Stimulated activated naive B cell treated with anti-CD40 and anti-IgM and Interleukin-4, amounts not matched to agents 10 μg/mL and 1 μg/mL and 100 μg/mL, for 72 hours (primary cell): ENCODE measurements at regions not wholly inside any gene's neighbourhood (a gene's known extent, or its start where the extent isn't known, plus 50 kb on each side); places are given as distances from the start of the nearest gene placed in this dataset.

Experiments used
- ATAC-seq, 2 donors: fragments of 150-1000 bp; cut with Tn5 transposase; replicated peaks; 2 replicates each; pipeline ENCODE4 v1.10.0; 2021; ENCODE audit warnings: moderate library complexity in 1 of 2
- DNase-seq: peaks from one replicate; pipeline ENCODE4 v3.0.0; 2021
- H3K27ac Mint-ChIP-seq: one replicate; pipeline ENCODE4 v1.8.0; 2022; ENCODE audit warnings: mild to moderate bottlenecking, mixed read lengths
- H3K27me3 Mint-ChIP-seq, 2 donors: one replicate each; pipeline ENCODE4 v1.8.0; 2022; ENCODE audit warnings: mixed read lengths in 2 of 2
- H3K36me3 Mint-ChIP-seq, 2 donors: one replicate each; pipeline ENCODE4 v1.8.0; 2022; ENCODE audit warnings: mixed read lengths in 2 of 2, mild to moderate bottlenecking in 1 of 2
- H3K4me1 Mint-ChIP-seq, 2 donors: one replicate each; pipeline ENCODE4 v1.8.0; 2022; ENCODE audit warnings: mixed read lengths in 2 of 2, mild to moderate bottlenecking in 1 of 2
- H3K4me3 Mint-ChIP-seq, 2 donors: one replicate each; pipeline ENCODE4 v1.8.0; 2022; ENCODE audit warnings: mild to moderate bottlenecking in 2 of 2, mixed read lengths in 2 of 2, moderate library complexity in 1 of 2
- H3K9me3 Mint-ChIP-seq, 2 donors: one replicate each; pipeline ENCODE4 v1.8.0; 2022; ENCODE audit warnings: mixed read lengths in 2 of 2, mild to moderate bottlenecking in 1 of 2

- peaks cover 9 to 14% of the 10 kb centered on the region in 2 donors for H3K9me3 Mint-ChIP-seq
- H3K27ac Mint-ChIP-seq = no peak overlapping the region
- H3K4me1 Mint-ChIP-seq = no peaks in the 10 kb centered on the region
Measured at GRCh38 chr7:109939207-109939606, 1151.7 kb upstream of the LRRN3 start.

DNA sequence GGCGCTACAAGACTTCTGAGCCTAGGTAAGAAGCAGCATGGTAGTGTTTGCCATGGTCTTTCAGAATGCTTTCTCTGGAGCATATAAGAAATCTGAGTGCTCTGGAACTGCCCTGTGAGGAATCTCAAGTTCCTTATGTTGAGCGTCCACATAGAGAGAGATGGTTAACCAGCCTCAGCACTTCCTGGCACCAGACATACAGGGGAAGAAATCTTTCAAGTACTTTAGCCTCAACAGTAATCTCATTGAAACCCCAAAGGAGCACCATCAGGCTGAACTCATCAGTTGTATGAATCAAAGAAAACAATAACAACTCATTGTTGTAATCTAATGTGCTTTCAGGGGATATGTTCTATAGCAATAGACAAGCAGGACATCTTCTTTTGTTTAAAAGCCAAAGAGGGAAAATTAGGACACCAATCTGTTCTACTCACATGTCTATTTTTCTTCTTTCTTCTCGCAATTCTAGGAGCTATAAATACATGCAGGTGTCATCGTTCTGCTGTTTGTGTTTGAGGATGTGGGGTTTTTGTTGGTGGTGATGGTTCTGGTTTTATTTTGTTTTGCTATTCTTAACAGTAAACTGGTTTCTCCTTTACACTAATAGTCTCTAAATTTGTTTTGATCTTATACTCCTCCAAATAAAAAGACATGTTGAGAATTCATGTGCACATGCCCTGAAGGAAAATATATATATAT, 1145.0 kb upstream of the LRRN3 start:
- H3K9me3 Mint-ChIP-seq = peaks cover under 1 to 3% of the 10 kb centered on the region in 2 donors
- no peaks in the 10 kb centered on the region for H3K36me3 Mint-ChIP-seq
- no peak overlapping the region for H3K4me3 Mint-ChIP-seq
- ATAC-seq (no peak), DNase-seq (no peak)
- H3K4me1 Mint-ChIP-seq = no peaks in the 10 kb centered on the region
- H3K27me3 Mint-ChIP-seq = no peaks in the 10 kb centered on the region
- H3K27ac Mint-ChIP-seq = no peak overlapping the region

More at GRCh38 chr7:109939207-109939606, 1151.7 kb upstream of the LRRN3 start:
- Mint-ChIP-seq H3K4me3 (no peak overlapping the region), H3K36me3 (no peaks in the 10 kb centered on the region), H3K27me3 (no peaks in the 10 kb centered on the region)
- no peak for ATAC-seq
- no peak for DNase-seq

DNA sequence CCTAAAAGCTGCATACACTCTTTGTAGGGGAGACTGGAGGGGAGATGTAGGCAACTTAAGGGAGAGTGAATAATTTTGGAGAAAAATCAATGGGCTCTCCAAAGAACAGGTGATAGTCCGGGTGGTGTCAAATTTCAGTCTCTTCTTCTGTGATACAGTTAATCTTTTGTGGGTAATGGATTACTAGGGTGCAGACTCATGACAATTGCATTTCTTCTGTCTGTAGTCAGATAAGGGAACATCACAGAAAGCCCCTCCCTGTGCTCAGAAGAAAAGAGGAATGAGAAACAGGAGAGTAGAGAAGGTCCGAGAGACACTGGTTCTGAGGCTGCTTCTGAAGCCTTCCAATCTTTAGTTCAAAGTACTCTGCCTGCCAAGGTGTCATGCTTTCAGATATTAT, 1140.7 kb upstream of the LRRN3 start:
- DNase-seq (no peak), ATAC-seq (no peak)
- no peak overlapping the region for H3K27ac Mint-ChIP-seq
- no peak overlapping the region for H3K4me3 Mint-ChIP-seq
- no peaks in the 10 kb centered on the region for H3K4me1 Mint-ChIP-seq
- H3K27me3 Mint-ChIP-seq = no peaks in the 10 kb centered on the region
- H3K36me3 Mint-ChIP-seq = no peaks in the 10 kb centered on the region
- peaks cover 0 to 5% of the 10 kb centered on the region in 2 donors for H3K9me3 Mint-ChIP-seq

- no peak for DNase-seq
- Mint-ChIP-seq H3K4me3 (no peak overlapping the region), H3K27me3 (no peaks in the 10 kb centered on the region), H3K27ac (no peak overlapping the region), H3K4me1 (no peaks in the 10 kb centered on the region), H3K36me3 (no peaks in the 10 kb centered on the region), H3K9me3 (peaks cover 0 to 5% of the 10 kb centered on the region in 2 donors)
- no peak for ATAC-seq
Measured at GRCh38 chr7:109950821-109951564, 1139.9 kb upstream of the LRRN3 start.

DNA sequence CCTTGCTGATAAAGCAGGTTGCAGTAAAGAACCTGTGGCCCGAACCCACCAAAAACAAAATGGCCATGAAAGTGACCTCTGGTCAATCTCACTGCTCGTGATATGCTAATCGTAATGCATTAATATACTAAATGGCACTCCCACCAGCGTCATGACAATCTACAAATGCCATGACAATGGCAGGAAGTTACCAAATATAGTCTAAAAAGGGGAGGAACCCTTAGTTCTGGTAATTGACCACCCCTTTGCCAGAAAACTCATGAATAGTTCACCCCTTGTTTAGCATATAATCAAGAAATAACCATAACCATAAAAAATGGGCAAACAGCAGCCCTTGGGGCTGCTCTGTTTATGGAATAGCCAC, 1139.4 kb upstream of the LRRN3 start:
- Mint-ChIP-seq H3K9me3 (peaks cover 0 to 5% of the 10 kb centered on the region in 2 donors), H3K4me1 (no peaks in the 10 kb centered on the region), H3K27me3 (no peaks in the 10 kb centered on the region), H3K36me3 (no peaks in the 10 kb centered on the region), H3K4me3 (no peak overlapping the region), H3K27ac (no peak overlapping the region)
- ATAC-seq (no peak), DNase-seq (no peak)

DNA sequence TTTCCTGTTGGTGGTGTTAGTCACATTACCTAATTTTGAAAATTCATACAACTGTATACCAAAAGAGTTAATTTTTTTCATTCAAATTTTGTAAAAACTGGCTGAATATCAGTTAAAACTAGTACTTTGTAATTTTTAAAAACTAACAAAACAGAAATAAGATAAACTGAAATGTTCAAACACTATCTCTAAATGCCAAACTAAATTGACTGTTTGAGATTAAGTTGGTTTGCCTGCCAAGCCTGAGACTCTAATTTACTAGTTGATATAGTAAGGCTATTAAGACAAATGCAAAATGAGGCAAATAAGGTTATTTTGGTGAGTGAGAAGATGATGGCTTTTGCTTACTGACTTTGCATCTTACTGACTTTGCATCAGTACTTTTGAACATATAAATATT, 1134.9 kb upstream of the LRRN3 start:
- no peak overlapping the region for H3K27ac Mint-ChIP-seq
- peaks cover 0 to 6% of the 10 kb centered on the region in 2 donors for H3K9me3 Mint-ChIP-seq
- DNase-seq (no peak), ATAC-seq (no peak)
- no peak overlapping the region for H3K4me3 Mint-ChIP-seq
- no peaks in the 10 kb centered on the region for H3K4me1 Mint-ChIP-seq
- H3K36me3 Mint-ChIP-seq = no peaks in the 10 kb centered on the region
- no peaks in the 10 kb centered on the region for H3K27me3 Mint-ChIP-seq

- DNase-seq (no peak), ATAC-seq (no peak)
- H3K4me1 Mint-ChIP-seq = no peaks in the 10 kb centered on the region
- no peaks in the 10 kb centered on the region for H3K27me3 Mint-ChIP-seq
- no peak overlapping the region for H3K4me3 Mint-ChIP-seq
- H3K36me3 Mint-ChIP-seq = no peaks in the 10 kb centered on the region
- no peak overlapping the region for H3K27ac Mint-ChIP-seq
- H3K9me3 Mint-ChIP-seq = peaks cover 3 to 9% of the 10 kb centered on the region in 2 donors
Measured at GRCh38 chr7:109956916-109957315, 1134.0 kb upstream of the LRRN3 start.

DNA sequence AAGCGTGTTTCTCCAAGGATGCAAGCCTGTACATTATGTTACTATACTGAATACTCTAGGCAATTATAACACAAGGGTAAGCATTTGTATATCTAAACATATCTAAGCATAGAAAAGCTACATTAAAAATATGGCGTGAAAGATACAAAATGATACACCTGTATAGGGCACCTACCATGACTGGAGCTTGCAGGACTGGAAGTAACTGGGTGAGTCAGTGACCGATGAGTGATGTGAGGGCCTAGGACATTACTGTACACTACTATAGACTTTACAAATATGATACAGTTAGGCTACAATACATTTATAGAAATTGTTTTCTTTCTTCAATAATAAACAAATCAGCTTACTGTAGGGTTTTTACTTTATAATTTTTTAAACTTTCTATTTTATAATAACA, 1127.2 kb upstream of the LRRN3 start:
- ATAC-seq (no peak), DNase-seq (no peak)
- peaks cover 3% of the 10 kb centered on the region in 2 donors for H3K9me3 Mint-ChIP-seq
- no peaks in the 10 kb centered on the region for H3K4me1 Mint-ChIP-seq
- H3K27ac Mint-ChIP-seq = no peak overlapping the region
- no peaks in the 10 kb centered on the region for H3K36me3 Mint-ChIP-seq
- no peak overlapping the region for H3K4me3 Mint-ChIP-seq
- no peaks in the 10 kb centered on the region for H3K27me3 Mint-ChIP-seq

DNA sequence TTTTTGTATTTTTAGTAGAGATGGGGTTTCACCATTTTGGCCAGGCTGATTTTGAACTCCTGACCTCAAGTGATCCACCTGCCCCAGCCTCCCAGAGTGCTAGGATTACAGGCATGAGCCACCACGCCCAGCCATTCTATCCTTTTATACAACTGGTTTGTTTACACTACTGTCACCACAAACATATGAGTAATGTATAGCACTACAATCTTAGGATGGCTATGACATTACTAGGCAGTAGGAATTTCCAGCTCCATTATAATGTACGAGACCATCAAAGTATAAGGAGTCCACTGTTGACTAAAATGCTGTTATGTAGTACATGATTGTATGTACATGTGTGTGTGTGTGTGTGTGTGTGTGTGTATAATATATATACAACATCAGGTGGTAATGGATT, 1126.1 kb upstream of the LRRN3 start:
- H3K9me3 Mint-ChIP-seq = peaks cover 3 to 4% of the 10 kb centered on the region in 2 donors
- H3K27me3 Mint-ChIP-seq = no peaks in the 10 kb centered on the region
- ATAC-seq (no peak), DNase-seq (no peak)
- H3K36me3 Mint-ChIP-seq = no peaks in the 10 kb centered on the region
- H3K4me3 Mint-ChIP-seq = no peak overlapping the region
- no peaks in the 10 kb centered on the region for H3K4me1 Mint-ChIP-seq
- no peak overlapping the region for H3K27ac Mint-ChIP-seq

DNA sequence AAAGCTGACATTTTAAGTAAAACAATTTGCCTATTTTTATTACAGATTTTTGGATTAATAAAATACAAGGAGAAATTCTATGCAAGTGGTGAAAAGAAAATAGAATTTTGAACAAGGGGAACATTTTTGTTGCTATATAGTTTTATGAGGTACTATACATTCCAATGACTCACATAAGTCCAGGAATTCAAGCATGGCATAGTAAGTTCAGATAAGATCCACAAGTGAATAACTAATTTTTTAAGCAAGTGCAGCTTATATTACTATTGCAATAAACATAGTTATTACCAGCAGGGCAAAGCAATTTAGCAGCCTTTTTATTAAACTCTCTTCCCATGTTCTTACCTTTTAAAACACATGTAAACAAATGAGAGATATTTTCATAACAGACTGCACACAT, 1123.5 kb upstream of the LRRN3 start:
- H3K4me1 Mint-ChIP-seq = no peaks in the 10 kb centered on the region
- DNase-seq (no peak), ATAC-seq (no peak)
- no peaks in the 10 kb centered on the region for H3K36me3 Mint-ChIP-seq
- no peaks in the 10 kb centered on the region for H3K27me3 Mint-ChIP-seq
- H3K9me3 Mint-ChIP-seq = peaks cover 0 to 4% of the 10 kb centered on the region in 2 donors
- no peak overlapping the region for H3K4me3 Mint-ChIP-seq
- H3K27ac Mint-ChIP-seq = no peak overlapping the region

- ATAC-seq (no peak), DNase-seq (no peak)
- H3K27me3 Mint-ChIP-seq = no peaks in the 10 kb centered on the region
- H3K4me3 Mint-ChIP-seq = no peak overlapping the region
- H3K9me3 Mint-ChIP-seq = peaks cover 6 to 9% of the 10 kb centered on the region in 2 donors
- no peaks in the 10 kb centered on the region for H3K36me3 Mint-ChIP-seq
- H3K4me1 Mint-ChIP-seq = no peaks in the 10 kb centered on the region
- no peak overlapping the region for H3K27ac Mint-ChIP-seq
Measured at GRCh38 chr7:109983618-109984017, 1107.3 kb upstream of the LRRN3 start.

DNA sequence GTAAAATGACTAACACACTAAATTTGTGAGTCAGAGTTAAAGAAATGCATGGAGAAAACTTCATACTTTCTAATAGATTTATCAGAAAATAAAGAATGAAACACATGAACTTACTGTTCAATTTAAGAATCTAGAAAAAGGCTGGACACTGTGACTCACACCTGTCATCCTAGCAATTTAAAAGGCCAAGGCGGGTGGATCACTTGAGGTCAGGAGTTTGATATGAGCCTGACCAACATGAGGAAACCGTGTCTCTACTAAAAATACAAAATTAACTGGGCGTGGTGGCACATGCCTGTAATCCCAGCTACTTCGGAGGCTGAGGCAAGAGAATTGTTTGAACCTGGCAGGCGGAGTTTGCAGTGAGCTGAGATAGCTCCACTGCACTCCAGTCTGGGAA, 1106.2 kb upstream of the LRRN3 start:
- Mint-ChIP-seq H3K9me3 (peaks cover 5% of the 10 kb centered on the region in 2 donors), H3K36me3 (no peaks in the 10 kb centered on the region)
- ATAC-seq = no peak

GRCh38 chr7:109986701-109987100, 1104.2 kb upstream of the LRRN3 start:
- no peak for DNase-seq
- Mint-ChIP-seq H3K27me3 (no peaks in the 10 kb centered on the region), H3K4me3 (no peak overlapping the region), H3K9me3 (peaks cover 2 to 4% of the 10 kb centered on the region in 2 donors), H3K4me1 (no peaks in the 10 kb centered on the region), H3K27ac (no peak overlapping the region), H3K36me3 (no peaks in the 10 kb centered on the region)
- ATAC-seq = no peak

More for the DNA sequence above, 1106.2 kb upstream of the LRRN3 start:
- no peaks in the 10 kb centered on the region for H3K4me1 Mint-ChIP-seq
- no peaks in the 10 kb centered on the region for H3K27me3 Mint-ChIP-seq
- H3K27ac Mint-ChIP-seq = no peak overlapping the region
- DNase-seq = no peak
- H3K4me3 Mint-ChIP-seq = no peak overlapping the region

DNA sequence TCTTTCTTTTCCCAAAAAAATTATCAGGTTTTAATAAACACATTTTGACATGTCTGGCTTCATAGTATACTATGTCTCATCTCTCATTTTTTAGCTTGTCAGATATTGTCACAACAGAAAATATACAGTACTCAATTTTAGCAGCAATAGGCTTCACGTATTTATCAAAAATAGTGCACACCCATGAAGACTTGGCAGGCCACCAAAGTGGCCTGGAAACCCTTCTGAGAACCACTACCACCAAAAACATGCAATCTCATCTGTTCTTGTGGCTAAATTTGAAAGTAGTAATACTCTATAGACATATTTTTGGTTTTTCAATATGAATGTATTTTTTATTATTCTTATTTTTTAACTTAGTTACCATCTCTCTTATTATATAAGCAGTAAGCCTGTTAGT, 1094.5 kb upstream of the LRRN3 start:
- DNase-seq = no peak
- H3K27ac Mint-ChIP-seq = no peak overlapping the region
- no peaks in the 10 kb centered on the region for H3K9me3 Mint-ChIP-seq
- ATAC-seq = no peak
- H3K27me3 Mint-ChIP-seq = no peaks in the 10 kb centered on the region
- H3K4me1 Mint-ChIP-seq = no peaks in the 10 kb centered on the region
- no peak overlapping the region for H3K4me3 Mint-ChIP-seq
- no peaks in the 10 kb centered on the region for H3K36me3 Mint-ChIP-seq

DNA sequence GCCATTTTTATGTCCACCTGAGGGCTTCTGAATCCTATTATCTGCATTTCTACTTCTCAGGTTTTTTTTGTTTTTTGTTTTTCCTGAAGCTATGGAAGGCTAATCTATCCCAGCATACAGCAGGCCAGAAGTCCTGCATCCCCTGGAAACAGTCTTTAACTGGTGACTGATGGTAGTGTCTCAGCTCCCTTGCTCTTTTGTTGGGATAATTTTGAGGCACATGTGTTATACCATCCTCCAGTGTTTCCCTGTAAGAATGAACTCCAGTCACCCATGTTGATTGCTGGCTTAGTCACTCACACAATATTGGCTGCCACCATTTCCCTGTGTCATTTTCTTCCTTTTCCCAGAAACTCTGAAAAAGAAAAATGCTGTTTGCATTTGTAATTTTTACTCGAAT, 1094.0 kb upstream of the LRRN3 start:
- Mint-ChIP-seq H3K36me3 (no peaks in the 10 kb centered on the region), H3K9me3 (no peaks in the 10 kb centered on the region), H3K27me3 (no peaks in the 10 kb centered on the region), H3K27ac (no peak overlapping the region), H3K4me1 (no peaks in the 10 kb centered on the region), H3K4me3 (no peak overlapping the region)
- ATAC-seq (no peak), DNase-seq (no peak)
